ENCODE measurements at regions not wholly inside any gene's neighbourhood (a gene's known extent, or its start where the extent isn't known, plus 50 kb on each side); places are given as distances from the start of the nearest gene placed in this dataset.

GRCh38 chr4:59971952-59972351 lies 1228.2 kb upstream of the ADGRL3 start:
- no peaks in the 10 kb centered on the region for H3K36me3 Mint-ChIP-seq (ENCODE audit: low read depth)

GRCh38 chr4:59973492-59973891 lies 1226.6 kb upstream of the ADGRL3 start:
- no peaks in the 10 kb centered on the region for H3K27me3 Mint-ChIP-seq
- no peak for ATAC-seq
- H3K4me3 Mint-ChIP-seq = no peak overlapping the region
- H3K9me3 Mint-ChIP-seq = peaks cover 4% of the 10 kb centered on the region
- no peaks in the 10 kb centered on the region for H3K4me1 Mint-ChIP-seq
- H3K27ac Mint-ChIP-seq = no peak overlapping the region
- DNase-seq = no peak
- H3K36me3 Mint-ChIP-seq (ENCODE audit: low read depth) = no peaks in the 10 kb centered on the region

More at GRCh38 chr4:59971952-59972351, 1228.2 kb upstream of the ADGRL3 start:
- DNase-seq (no peak), ATAC-seq (no peak)
- H3K27me3 Mint-ChIP-seq = no peaks in the 10 kb centered on the region
- peaks cover 4% of the 10 kb centered on the region for H3K9me3 Mint-ChIP-seq
- H3K4me3 Mint-ChIP-seq = no peak overlapping the region
- H3K4me1 Mint-ChIP-seq = no peaks in the 10 kb centered on the region
- H3K27ac Mint-ChIP-seq = no peak overlapping the region

GRCh38 chr4:59979061-59979460 lies 1221.1 kb upstream of the ADGRL3 start:
- no peaks in the 10 kb centered on the region for H3K27me3 Mint-ChIP-seq
- ATAC-seq (no peak), DNase-seq (no peak)
- peaks cover 12% of the 10 kb centered on the region for H3K9me3 Mint-ChIP-seq
- H3K36me3 Mint-ChIP-seq (ENCODE audit: low read depth) = no peaks in the 10 kb centered on the region
- no peak overlapping the region for H3K4me3 Mint-ChIP-seq
- no peaks in the 10 kb centered on the region for H3K4me1 Mint-ChIP-seq
- H3K27ac Mint-ChIP-seq = no peak overlapping the region

GRCh38 chr4:59983852-59984251 lies 1216.3 kb upstream of the ADGRL3 start:
- ATAC-seq (no peak), DNase-seq (no peak)
- Mint-ChIP-seq H3K4me3 (no peak overlapping the region), H3K36me3 (ENCODE audit: low read depth) (no peaks in the 10 kb centered on the region), H3K4me1 (no peaks in the 10 kb centered on the region), H3K27me3 (no peaks in the 10 kb centered on the region), H3K9me3 (peaks cover 8% of the 10 kb centered on the region), H3K27ac (no peak overlapping the region)

GRCh38 chr4:59987289-59987688 lies 1212.8 kb upstream of the ADGRL3 start:
- peaks cover 3% of the 10 kb centered on the region for H3K9me3 Mint-ChIP-seq
- no peak for ATAC-seq
- no peak overlapping the region for H3K4me3 Mint-ChIP-seq
- no peaks in the 10 kb centered on the region for H3K36me3 Mint-ChIP-seq (ENCODE audit: low read depth)
- no peaks in the 10 kb centered on the region for H3K4me1 Mint-ChIP-seq
- H3K27ac Mint-ChIP-seq = no peak overlapping the region
- H3K27me3 Mint-ChIP-seq = no peaks in the 10 kb centered on the region
- DNase-seq = no peak

- no peak for DNase-seq
- Mint-ChIP-seq H3K4me3 (no peak overlapping the region), H3K9me3 (peaks cover 29% of the 10 kb centered on the region), H3K27ac (no peak overlapping the region), H3K36me3 (ENCODE audit: low read depth) (no peaks in the 10 kb centered on the region), H3K27me3 (no peaks in the 10 kb centered on the region), H3K4me1 (no peaks in the 10 kb centered on the region)
- no peak for ATAC-seq
These were observed 1206.0 kb upstream of the ADGRL3 start for GRCh38 chr4:59994118-59994517.

GRCh38 chr4:60002603-60003337 lies 1197.4 kb upstream of the ADGRL3 start:
- ATAC-seq (no peak), DNase-seq (no peak)
- H3K27me3 Mint-ChIP-seq = no peaks in the 10 kb centered on the region
- H3K27ac Mint-ChIP-seq = no peak overlapping the region
- peaks cover 4% of the 10 kb centered on the region for H3K9me3 Mint-ChIP-seq
- H3K4me3 Mint-ChIP-seq = no peak overlapping the region
- H3K4me1 Mint-ChIP-seq = no peaks in the 10 kb centered on the region
- H3K36me3 Mint-ChIP-seq (ENCODE audit: low read depth) = no peaks in the 10 kb centered on the region

- Mint-ChIP-seq H3K36me3 (ENCODE audit: low read depth) (no peaks in the 10 kb centered on the region), H3K9me3 (no peaks in the 10 kb centered on the region), H3K27ac (no peak overlapping the region), H3K27me3 (no peaks in the 10 kb centered on the region), H3K4me1 (no peaks in the 10 kb centered on the region), H3K4me3 (no peak overlapping the region)
- DNase-seq (no peak), ATAC-seq (no peak)
These were observed 1186.5 kb upstream of the ADGRL3 start for GRCh38 chr4:60013464-60014184.

- Mint-ChIP-seq H3K27ac (no peak overlapping the region), H3K4me1 (no peaks in the 10 kb centered on the region), H3K27me3 (no peaks in the 10 kb centered on the region), H3K9me3 (no peaks in the 10 kb centered on the region), H3K4me3 (no peak overlapping the region), H3K36me3 (ENCODE audit: low read depth) (no peaks in the 10 kb centered on the region)
- DNase-seq = no peak
- no peak for ATAC-seq
These were observed 1183.2 kb upstream of the ADGRL3 start for GRCh38 chr4:60016971-60017370.

- no peak overlapping the region for H3K4me3 Mint-ChIP-seq
- H3K4me1 Mint-ChIP-seq = no peaks in the 10 kb centered on the region
- no peaks in the 10 kb centered on the region for H3K36me3 Mint-ChIP-seq (ENCODE audit: low read depth)
- no peaks in the 10 kb centered on the region for H3K27me3 Mint-ChIP-seq
- ATAC-seq (no peak), DNase-seq (no peak)
- no peaks in the 10 kb centered on the region for H3K9me3 Mint-ChIP-seq
- no peak overlapping the region for H3K27ac Mint-ChIP-seq
These were observed 1180.9 kb upstream of the ADGRL3 start for GRCh38 chr4:60019180-60019579.

- H3K36me3 Mint-ChIP-seq (ENCODE audit: low read depth) = no peaks in the 10 kb centered on the region
These were observed 1180.2 kb upstream of the ADGRL3 start for GRCh38 chr4:60019946-60020345.

GRCh38 chr4:60020389-60020788 lies 1179.7 kb upstream of the ADGRL3 start:
- DNase-seq (no peak), ATAC-seq (no peak)
- Mint-ChIP-seq H3K27ac (no peak overlapping the region), H3K27me3 (no peaks in the 10 kb centered on the region), H3K9me3 (no peaks in the 10 kb centered on the region), H3K4me1 (no peaks in the 10 kb centered on the region), H3K4me3 (no peak overlapping the region), H3K36me3 (ENCODE audit: low read depth) (no peaks in the 10 kb centered on the region)

More at GRCh38 chr4:60019946-60020345, 1180.2 kb upstream of the ADGRL3 start:
- ATAC-seq = no peak
- H3K4me1 Mint-ChIP-seq = no peaks in the 10 kb centered on the region
- H3K4me3 Mint-ChIP-seq = no peak overlapping the region
- H3K27ac Mint-ChIP-seq = no peak overlapping the region
- no peaks in the 10 kb centered on the region for H3K9me3 Mint-ChIP-seq
- H3K27me3 Mint-ChIP-seq = no peaks in the 10 kb centered on the region
- DNase-seq = no peak

- Mint-ChIP-seq H3K27ac (no peak overlapping the region), H3K4me1 (no peaks in the 10 kb centered on the region)
- DNase-seq = no peak
These were observed 1166.3 kb upstream of the ADGRL3 start for GRCh38 chr4:60033826-60034225.

GRCh38 chr4:60034361-60034760 lies 1165.8 kb upstream of the ADGRL3 start:
- no peaks in the 10 kb centered on the region for H3K36me3 Mint-ChIP-seq (ENCODE audit: low read depth)
- H3K27ac Mint-ChIP-seq = no peak overlapping the region
- no peaks in the 10 kb centered on the region for H3K27me3 Mint-ChIP-seq
- no peak for ATAC-seq
- H3K9me3 Mint-ChIP-seq = no peaks in the 10 kb centered on the region
- DNase-seq = no peak
- H3K4me1 Mint-ChIP-seq = no peaks in the 10 kb centered on the region
- H3K4me3 Mint-ChIP-seq = no peak overlapping the region

More at GRCh38 chr4:60033826-60034225, 1166.3 kb upstream of the ADGRL3 start:
- Mint-ChIP-seq H3K9me3 (no peaks in the 10 kb centered on the region), H3K4me3 (no peak overlapping the region), H3K36me3 (ENCODE audit: low read depth) (no peaks in the 10 kb centered on the region), H3K27me3 (no peaks in the 10 kb centered on the region)
- ATAC-seq = no peak

- DNase-seq = no peak
- H3K27me3 Mint-ChIP-seq = no peaks in the 10 kb centered on the region
- no peak overlapping the region for H3K27ac Mint-ChIP-seq
- no peak for ATAC-seq
- no peaks in the 10 kb centered on the region for H3K9me3 Mint-ChIP-seq
- H3K36me3 Mint-ChIP-seq (ENCODE audit: low read depth) = no peaks in the 10 kb centered on the region
- no peaks in the 10 kb centered on the region for H3K4me1 Mint-ChIP-seq
- no peak overlapping the region for H3K4me3 Mint-ChIP-seq
These were observed 1160.2 kb upstream of the ADGRL3 start for GRCh38 chr4:60039908-60040307.
